HG03064 (cell line): ENCODE measurements at regions not wholly inside any gene's neighbourhood (a gene's known extent, or its start where the extent isn't known, plus 50 kb on each side); places are given as distances from the start of the nearest gene placed in this dataset.
"Not testable (repeated sequence)": the region's sequence is repeated elsewhere in the genome, so short reads cannot be mapped to it uniquely, and the experiment has no call there.

Source experiments
- ATAC-seq: cut with Tn5 transposase; IDR thresholded peaks from one replicate; pipeline ENCODE4 v1.9.1; 2021; ENCODE audit warnings: low read depth; ENCODE audit not compliant: unreplicated experiment

- no peak for ATAC-seq
These were observed 396.9 kb downstream of the AGTPBP1 start for GRCh38 chr9:85344901-85345300.

- no peak for ATAC-seq
These were observed 402.4 kb downstream of the AGTPBP1 start for GRCh38 chr9:85339338-85339737.

- ATAC-seq: no peak
These were observed 407.5 kb downstream of the AGTPBP1 start for GRCh38 chr9:85334228-85334627.

GRCh38 chr9:85332487-85332886 is 409.3 kb downstream of the AGTPBP1 start:
- ATAC-seq: no peak

- ATAC-seq: no peak
These were observed 410.1 kb downstream of the AGTPBP1 start for GRCh38 chr9:85331626-85332025.

- ATAC-seq: no peak
These were observed 419.2 kb downstream of the AGTPBP1 start for GRCh38 chr9:85322592-85322991.

GRCh38 chr9:85321561-85321960 is 420.2 kb downstream of the AGTPBP1 start:
- ATAC-seq: no peak

GRCh38 chr9:85319936-85320656 is 421.7 kb downstream of the AGTPBP1 start:
- ATAC-seq: no peak

- ATAC-seq: not testable (repeated sequence)
These were observed 426.2 kb downstream of the AGTPBP1 start for GRCh38 chr9:85315535-85315934.

- no peak for ATAC-seq
These were observed 431.2 kb downstream of the AGTPBP1 start for GRCh38 chr9:85310573-85310972.

GRCh38 chr9:85303757-85304134 is 438.0 kb downstream of the AGTPBP1 start:
- no peak for ATAC-seq

- no peak for ATAC-seq
These were observed 438.6 kb downstream of the AGTPBP1 start for GRCh38 chr9:85302938-85303756.

GRCh38 chr9:85298499-85298898 is 443.3 kb downstream of the AGTPBP1 start:
- no peak for ATAC-seq

- ATAC-seq: not testable (repeated sequence)
These were observed 446.5 kb downstream of the AGTPBP1 start for GRCh38 chr9:85295244-85295643.

GRCh38 chr9:85292261-85292660 is 449.5 kb downstream of the AGTPBP1 start:
- no peak for ATAC-seq

- ATAC-seq: no peak
These were observed 450.5 kb downstream of the AGTPBP1 start for GRCh38 chr9:85291266-85291665.

- ATAC-seq: no peak
These were observed 451.7 kb downstream of the AGTPBP1 start for GRCh38 chr9:85290019-85290418.

GRCh38 chr9:85289142-85289541 is 452.6 kb downstream of the AGTPBP1 start:
- no peak for ATAC-seq

GRCh38 chr9:85283421-85283820 is 458.3 kb downstream of the AGTPBP1 start:
- ATAC-seq: no peak

- ATAC-seq: no peak
These were observed 463.0 kb downstream of the AGTPBP1 start for GRCh38 chr9:85278769-85279168.

- no peak for ATAC-seq
These were observed 465.0 kb downstream of the AGTPBP1 start for GRCh38 chr9:85276741-85277140.

GRCh38 chr9:85269811-85270210 is 471.9 kb downstream of the AGTPBP1 start:
- no peak for ATAC-seq
